GM19239 (cell line): ENCODE measurements at regions not wholly inside any gene's neighbourhood (a gene's known extent, or its start where the extent isn't known, plus 50 kb on each side); places are given as distances from the start of the nearest gene placed in this dataset.
A peak's percentile ranks its signal among the peaks of the same experiment; 100 is the strongest.

Source experiments
- DNase-seq: peaks from one replicate; pipeline ENCODE4 v3.0.0; 2011; ENCODE audit warnings: low spot score; ENCODE audit not compliant: insufficient read length
- FAIRE-seq: peaks from 2 replicates; lab custom pipeline; 2011; peaks lifted over from hg19 to GRCh38; lab: Jason Lieb, UNC

DNA sequence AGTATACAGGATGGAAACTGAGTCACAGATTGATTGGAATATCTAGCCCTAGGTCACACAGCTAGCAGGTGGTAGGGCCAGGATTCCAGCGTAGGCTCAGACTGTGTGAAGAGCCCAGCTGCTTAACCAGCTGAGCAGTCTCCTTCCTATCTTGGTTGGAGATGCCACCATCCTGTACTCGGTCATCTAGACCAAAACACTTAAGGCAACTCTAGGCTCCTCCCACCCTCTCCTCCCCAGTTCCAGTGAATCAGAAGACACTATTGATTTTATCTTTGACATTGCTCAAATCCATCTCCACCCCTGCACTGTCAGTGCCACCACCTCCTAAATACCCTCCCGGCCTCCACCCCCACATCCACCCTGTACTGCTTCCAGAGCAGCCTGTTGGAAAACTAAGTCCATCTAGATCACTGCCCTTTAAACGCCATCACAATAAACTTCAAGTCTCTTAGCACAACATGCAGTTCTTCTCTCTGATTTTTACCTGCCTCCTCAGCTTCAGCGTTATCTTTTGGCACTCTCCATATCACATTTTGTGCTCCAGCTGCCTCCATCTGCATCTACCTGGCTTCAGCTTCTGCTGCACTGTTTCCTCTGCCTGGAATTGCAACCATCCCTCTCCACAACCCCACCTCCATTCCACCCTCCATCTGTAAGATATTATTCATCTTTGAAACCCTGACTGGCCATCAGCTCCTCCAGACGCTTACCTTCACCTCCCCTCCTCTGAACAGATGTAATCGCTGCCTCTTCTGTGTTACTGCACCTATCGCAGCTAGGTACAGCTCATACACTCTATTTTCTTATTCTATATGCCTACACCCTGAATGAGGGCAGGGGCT lies 86.8 kb upstream of the ACP3 start:
- DNase-seq (no peak), FAIRE-seq (no peak)

DNA sequence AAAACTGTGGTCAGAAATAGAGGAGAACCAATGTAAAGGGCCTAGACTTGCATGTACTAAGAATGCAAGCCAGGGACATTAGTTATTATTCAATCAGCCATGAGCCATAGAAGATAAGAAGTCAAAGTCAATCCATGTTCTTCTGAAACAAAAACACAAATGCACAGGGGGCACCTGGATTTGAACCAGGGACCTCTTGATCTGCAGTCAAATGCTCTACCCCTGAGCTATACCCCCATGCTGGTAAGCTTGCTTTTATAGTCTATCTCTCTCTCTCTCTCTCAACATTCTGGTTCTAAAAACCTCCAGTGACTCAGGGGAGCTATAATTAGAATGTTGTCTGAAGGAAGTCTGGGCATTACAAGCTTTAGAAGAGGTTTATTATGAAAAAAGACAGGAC lies 85.6 kb upstream of the ACP3 start:
- FAIRE-seq = no peak
- no peak for DNase-seq

DNA sequence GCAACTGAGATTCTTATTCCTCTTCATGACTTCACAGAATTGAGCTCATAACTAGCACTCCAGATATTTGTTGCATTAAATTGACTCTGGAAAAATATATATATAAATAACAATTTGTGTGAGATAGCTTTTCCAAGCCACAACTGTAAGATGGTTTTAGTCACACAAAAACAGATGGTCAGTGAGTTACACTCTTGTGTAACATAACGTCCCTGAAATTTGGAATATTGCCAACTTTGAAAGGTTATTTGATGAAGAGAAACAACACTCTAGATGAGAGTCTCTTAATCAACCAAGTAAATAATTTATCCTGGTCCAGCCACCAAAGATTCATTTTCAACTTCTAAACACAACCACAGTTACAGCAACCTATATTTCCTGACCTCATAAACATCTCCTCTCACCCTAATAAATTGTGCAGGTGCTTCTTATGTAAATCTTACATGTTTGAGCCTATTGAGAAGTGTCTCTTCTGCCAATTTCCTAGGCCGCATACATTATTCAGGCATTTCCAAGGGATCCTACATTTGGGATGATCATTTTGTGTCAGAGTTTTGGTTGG lies 84.9 kb upstream of the ACP3 start:
- peak; percentile 40 for FAIRE-seq
- no peak for DNase-seq

DNA sequence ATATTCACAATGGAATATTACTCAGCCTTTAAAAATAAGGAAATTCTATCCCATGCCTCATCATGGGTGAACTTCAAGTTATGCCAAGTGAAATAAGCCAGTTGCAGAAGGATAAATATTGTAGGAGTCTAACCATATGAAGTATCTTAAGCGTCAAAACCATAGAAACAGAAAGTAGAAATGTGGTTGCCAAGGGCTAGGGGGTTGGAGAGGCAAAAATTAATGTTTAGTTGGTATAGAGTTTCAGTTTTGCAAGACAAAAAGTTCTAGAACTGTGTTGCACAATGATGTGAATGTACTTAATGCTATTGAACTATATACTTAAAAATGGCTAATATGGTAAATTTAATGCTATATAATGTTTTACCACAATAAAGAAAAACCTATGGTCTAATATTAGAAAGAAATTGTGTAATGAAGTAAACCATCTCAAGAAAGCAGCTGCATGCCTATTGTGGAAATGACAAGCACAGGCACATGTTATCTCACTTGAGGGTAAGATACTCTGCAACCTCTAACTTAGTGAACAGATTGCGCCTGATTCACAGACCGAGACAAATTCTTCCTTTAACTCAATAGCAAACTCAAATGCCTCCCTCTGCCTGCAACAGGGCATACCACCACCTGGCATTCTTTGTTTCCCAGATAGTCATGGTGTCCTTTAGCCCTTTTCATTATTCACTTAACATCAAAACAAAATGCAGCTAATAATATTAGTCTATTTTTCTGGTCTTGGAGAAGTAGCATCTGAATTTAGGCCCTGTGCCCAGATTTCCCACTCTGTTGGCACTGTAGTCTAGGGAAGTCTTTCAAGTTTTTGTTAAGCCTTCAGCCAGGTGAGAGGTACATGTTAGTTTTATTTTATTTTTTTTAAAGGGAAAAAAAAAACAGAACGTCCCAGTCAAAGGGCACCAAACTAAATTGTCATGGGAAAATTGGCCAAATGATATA lies 80.2 kb upstream of the ACP3 start:
- DNase-seq = no peak
- peak; percentile 76 for FAIRE-seq

DNA sequence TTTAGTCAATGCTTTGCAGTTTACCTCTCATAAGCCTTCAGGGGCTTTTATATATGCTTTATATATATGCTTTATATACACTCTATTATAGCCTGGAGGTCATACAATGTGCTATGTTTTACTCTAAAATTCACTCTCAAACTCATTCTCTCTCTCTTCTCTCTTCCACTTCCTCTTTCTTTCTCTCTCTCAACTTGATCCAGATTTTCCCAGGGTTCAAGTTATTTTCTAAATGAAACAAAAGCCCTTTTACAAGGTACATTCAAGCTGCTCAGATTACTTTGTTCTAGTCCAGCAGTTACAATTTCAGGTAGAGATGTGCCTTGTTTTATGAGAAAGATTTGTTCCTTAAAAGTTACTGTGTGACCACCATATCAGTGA lies 79.6 kb upstream of the ACP3 start:
- DNase-seq = no peak
- FAIRE-seq = no peak

DNA sequence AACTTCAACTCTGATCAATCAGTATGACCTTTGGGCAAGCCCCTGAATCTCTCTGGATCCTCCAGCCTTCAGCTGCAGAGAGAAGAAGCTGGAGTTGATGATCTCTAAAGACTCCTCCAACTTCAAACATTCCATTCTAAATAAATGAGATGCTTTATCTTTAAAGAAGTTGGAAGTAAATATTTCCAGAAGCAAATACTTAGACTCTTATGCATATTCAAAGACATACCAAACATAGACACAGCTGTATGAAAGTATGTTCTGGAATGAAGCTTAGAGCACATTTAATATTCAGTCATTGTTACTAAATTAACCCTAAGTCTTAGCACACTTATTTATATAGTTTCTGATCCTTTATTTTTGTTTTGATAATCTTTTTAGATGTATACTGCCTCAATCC lies 77.6 kb upstream of the ACP3 start:
- DNase-seq (no peak), FAIRE-seq (no peak)

DNA sequence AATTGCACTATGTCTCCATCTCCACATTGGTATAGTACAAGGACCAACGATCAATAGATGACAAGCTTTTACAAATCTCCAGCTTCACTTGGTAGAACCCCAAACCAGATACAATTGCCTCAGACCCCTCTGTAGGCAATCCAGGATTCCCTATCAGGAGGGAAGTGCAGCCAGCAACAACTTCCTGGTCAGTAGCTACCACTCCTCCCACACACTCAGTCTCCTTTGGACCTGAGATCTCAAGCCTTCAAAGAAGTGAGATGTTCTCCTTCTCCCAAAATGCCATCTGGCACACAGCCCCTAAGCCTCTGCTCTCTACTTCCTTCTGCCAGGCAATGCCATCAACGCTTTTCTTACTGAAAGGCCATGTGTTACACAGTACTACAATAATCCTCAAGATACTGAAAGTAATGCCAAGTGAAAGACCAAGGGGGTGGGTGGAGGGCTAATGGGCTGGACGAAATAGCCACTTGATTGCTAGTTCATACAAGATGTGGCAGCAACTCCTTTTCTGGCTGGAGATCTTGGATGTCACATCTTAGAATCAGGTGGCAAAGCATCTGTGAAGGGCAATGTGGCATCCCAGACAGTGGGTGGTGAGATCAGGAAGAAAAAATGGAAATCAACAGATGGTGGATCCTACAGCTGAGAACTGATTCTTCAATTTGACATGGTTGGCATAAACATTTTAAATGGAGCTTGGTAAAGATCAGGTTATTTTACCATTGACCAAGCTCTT lies 75.3 kb upstream of the ACP3 start:
- FAIRE-seq (no peak), DNase-seq (no peak)

DNA sequence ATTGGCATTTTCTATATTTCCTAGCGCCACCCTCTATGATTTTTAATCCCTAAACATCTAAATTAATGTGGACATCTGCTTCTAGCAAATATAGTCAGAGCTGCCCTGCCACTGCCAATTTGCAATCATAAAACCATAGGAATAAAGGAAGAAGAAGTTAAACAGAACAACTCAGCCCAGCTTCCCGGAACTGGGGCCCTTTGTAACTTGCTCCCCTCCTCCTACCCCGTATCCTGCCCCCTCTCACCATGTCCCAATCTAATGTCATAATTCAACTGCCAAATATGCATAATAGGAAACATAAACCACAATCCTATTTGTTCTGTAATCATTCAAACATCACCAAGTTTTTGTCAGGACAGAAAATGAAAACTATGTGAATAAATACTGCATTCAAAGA lies 74.4 kb upstream of the ACP3 start:
- FAIRE-seq (no peak), DNase-seq (no peak)

DNA sequence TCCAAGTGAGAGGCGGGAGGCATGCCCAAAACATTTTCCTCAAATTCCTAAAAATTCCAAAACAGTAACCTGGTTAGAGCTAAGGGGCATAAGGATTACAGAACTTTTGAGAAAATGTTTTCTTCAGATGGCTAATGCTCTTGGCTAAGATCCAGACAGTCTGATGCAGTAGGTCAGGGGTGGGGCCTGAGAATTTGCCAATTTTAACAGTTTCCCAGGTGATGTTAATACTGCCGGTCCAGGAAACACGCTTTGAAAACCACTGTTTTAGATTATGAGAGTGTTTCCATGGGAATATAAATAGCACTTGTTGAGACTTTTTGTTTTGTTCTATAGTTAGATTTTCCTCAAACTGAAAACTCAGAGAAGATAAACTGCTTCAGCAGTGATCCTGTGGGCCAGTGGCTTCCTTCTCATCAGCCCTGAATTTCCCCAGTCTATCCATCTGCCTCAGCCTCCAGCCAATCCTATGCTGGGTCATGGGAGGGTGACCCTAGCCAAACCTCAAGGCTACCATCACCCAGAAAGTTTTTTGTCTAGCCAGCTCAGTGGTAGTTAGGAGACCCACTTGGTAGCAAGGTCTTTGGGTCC lies 71.6 kb upstream of the ACP3 start:
- FAIRE-seq (peak; percentile 52), DNase-seq (no peak)

DNA sequence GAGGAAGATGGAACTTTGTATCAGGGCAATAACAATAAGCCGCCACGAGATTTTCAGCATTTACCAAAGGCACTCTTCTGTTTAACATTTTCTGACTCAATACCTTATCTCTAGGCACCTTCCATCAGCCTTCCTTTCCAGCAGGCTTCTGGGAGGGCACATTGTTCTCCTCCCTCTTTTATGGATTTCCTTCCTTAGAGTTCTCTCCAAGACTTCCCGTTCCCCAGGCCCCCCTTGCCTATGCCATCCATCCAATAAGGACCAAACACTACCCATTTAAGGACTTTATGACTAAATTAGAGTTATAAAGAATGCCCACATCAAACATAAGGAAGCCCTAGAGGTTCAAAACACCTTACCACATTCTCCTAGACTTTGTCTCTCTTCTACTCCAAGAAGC lies 71.0 kb upstream of the ACP3 start:
- FAIRE-seq = no peak
- DNase-seq = no peak

DNA sequence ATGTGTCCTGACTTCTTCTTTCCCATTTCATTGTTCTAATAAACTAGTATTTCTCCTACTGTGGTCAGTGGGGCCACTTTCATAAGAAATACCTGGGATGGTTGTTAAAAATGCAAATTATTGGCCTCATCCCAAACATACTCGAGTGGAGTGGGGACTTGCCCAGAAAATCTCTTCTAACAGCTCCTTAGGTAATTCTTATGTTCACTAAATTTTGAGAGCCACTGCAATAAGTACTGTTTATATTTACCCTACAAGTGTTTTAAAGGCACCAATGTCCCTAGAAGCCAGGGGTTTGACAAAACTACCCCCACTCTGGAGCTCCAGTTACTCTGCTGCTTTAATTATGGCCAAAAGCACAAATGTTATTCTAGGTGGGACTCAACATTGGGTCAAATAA lies 70.0 kb upstream of the ACP3 start:
- FAIRE-seq (no peak), DNase-seq (no peak)

DNA sequence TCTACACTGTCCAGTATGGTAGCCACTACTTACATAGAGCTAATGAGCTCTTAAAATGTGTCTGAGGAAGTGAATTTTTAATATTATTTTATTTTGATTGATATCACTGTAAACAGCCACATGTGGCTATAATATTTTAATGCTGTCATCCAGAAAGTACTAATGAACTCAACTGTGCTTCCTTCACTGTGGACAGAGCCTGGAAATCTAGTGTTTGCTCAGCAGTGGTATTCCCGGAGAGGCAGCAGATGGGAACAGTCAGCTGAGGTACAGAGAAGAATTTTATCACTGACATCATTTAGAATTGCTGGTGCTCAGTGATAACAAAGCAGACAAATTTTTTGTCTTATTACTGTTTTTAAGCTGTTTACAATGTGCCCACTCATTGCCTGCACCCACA lies 68.7 kb upstream of the ACP3 start:
- no peak for DNase-seq
- no peak for FAIRE-seq

DNA sequence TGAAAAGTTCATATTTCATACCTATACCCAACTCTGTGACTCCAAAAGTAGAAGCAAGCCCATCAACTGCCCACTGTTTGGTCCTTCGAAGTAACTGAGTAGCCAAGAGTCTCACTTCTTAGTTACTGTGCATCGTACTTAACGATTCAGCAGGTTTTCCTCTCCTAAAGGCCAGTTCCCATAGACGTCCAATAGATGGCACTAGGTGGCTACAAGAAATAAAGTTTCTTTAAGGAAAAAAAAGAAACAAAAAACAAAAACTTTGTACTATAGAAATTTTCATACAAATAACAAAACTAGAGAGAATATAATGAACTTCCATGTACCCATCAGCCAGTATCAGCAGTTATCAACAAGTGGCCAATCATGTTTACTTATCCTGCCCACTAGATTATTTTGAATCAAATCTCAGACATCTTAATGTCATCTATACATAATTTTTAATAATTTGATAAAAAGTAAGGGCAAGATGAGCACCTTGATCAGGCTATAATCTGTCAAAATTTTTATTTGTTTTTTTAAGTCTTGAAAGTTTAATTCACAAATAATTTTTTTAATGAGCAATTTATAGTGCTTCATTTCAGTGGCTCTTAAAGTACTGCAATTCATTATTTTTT lies 63.8 kb upstream of the ACP3 start:
- FAIRE-seq (peak; percentile 86), DNase-seq (peak; percentile 17)

DNA sequence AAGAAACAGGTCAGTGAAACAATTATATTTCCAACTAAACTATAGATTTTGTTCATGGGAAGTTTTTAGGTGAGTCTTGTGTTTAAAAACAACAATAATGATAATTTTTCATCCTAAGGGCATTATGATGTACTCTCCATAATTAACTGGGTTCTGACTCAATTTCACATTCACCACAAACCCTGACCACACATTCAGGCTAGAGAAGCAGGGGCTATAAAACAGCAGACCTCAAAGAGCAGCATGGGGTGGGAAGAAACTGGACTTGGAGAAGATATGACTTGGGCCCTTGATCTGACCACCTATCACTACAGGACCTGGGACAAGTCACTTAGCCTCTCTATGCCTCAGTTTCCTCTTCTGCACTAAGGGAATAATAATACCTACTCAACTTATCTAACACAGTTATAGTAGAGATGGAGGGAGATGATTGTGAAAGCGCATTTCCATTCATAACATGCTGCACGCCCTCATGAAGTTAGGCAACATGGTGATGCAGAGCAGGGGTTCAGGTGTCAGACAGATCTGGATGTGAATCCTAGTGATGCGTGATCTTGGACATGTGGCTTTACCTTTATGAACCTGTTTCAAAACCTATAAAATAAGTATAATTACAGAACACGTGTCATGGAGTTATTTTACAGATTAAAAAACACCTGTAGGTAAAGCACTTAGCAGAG lies 63.0 kb upstream of the ACP3 start:
- DNase-seq (no peak), FAIRE-seq (no peak)

DNA sequence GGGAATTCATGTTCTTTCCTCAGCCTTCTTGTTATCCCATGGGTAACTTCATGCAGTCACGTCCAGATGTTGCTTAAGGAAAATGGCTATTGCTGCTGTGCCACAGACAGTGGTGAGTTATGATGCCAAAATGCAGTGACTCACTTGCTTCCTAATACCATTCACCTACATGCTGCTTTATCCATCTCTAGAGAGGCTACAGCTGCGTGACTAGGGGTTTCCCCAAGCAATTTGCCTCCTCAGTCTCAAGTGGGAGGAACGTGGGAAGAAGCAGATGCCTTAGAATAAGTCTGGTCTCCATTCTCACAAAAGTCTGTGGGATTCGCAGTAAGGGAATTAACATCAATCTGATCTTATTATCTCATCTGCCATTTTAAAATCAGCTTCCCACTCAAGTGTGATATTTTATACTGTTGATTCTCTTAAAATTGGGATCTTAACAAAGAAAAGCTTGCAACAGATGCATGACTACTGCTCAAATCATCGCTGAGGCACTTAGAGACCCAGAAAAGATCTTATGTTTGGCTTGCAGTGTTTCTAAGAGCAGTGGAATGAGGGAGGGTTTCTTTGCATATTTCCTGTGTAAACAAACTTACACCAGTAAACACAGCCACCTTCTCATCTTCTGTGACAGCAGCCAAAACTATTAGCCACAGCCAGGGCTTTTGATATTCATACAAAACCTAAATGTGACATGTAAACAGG lies 62.0 kb upstream of the ACP3 start:
- DNase-seq = no peak
- no peak for FAIRE-seq

DNA sequence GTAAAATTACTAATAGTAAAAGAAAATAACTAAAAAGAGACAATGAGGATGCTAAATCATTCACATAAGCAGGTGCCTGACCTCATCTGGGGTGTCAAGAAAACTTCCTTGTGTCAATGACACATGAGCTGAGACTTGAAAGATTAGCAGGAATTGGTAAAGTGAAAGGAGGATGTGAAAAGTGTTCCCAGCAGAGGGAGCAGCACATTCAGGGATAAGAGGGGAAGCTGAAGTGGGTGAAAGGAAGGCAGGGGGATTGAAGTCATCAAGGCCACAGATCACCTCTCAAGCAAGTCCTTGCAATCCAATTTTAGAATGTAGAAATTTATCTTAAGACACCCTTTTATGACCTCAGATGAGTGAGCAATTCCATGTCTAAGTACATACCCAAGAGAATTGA lies 60.2 kb upstream of the ACP3 start:
- DNase-seq (no peak), FAIRE-seq (peak; percentile 4)

DNA sequence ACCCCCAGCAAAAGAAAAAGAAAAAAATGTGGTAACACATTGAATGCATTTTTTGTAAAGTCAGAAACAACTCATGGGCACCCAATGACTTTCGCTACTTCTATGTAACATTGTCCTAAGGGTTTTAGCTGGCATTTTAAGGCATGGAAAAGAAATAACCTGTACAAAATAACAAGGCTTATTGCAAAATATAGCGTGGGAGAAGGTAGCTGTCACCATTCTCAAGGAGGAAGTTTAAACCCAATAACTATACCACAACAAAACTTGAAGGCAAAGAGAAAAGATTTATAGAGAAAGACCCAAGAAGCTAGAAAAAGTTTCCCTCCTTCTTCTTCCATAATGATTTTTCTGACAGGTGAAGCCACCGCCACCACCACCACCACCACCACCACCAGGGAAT lies 55.7 kb upstream of the ACP3 start:
- FAIRE-seq = no peak
- DNase-seq = no peak

DNA sequence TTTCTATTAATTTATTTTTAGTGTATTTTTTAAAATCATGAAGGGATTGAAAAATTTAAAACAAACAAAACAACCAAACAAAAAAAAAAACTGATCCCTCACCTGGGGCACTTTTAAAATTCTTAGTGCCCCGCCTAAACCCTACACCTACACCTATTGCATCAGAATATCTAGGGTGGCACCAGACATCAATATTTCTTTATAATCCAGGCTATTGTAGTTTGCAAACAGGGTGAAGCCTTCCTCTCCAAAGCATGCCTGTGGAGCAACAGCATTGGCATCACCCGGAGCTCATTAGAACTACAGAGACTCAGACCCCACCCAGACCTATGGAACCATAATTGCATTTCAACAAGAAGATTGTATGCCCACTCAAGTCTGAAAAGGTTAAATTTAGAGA lies 54.9 kb upstream of the ACP3 start:
- DNase-seq (no peak), FAIRE-seq (no peak)
